ENCODE measurements at regions not wholly inside any gene's neighbourhood (a gene's known extent, or its start where the extent isn't known, plus 50 kb on each side); places are given as distances from the start of the nearest gene placed in this dataset.
A peak's percentile ranks its signal among the peaks of the same experiment; 100 is the strongest.

GRCh38 chr9:80326105-80326504, 754.3 kb downstream of the TLE4 start:
- 66 to 73% methylated on average over 3 of the region's 3 CpGs for WGBS, 2 donors
- FAIRE-seq (no peak), ATAC-seq (no peak), DNase-seq (no peak)
- Histone ChIP-seq H3K36me3 (no peaks in the 10 kb centered on the region), H3K9me3 (no peaks in the 10 kb centered on the region), H3K4me3 (no peak overlapping the region), H3K4me1 (no peaks in the 10 kb centered on the region), H3K27me3 (no peaks in the 10 kb centered on the region), H3K27ac (no peak overlapping the region)
- intact Hi-C loops (cut with DNase I): no loop called here
- TF ChIP-seq CTCF (IDR thresholded peaks at IDR 0.05): no peak

- Histone ChIP-seq H3K36me3 (no peaks in the 10 kb centered on the region), H3K4me3 (no peak overlapping the region), H3K4me1 (no peaks in the 10 kb centered on the region), H3K27ac (no peak overlapping the region), H3K27me3 (no peaks in the 10 kb centered on the region), H3K9me3 (no peaks in the 10 kb centered on the region)
- TF ChIP-seq CTCF (IDR thresholded peaks at IDR 0.05): no peak
- FAIRE-seq (peak; percentile 13), DNase-seq (no peak), ATAC-seq (no peak)
- intact Hi-C loops (cut with DNase I): no loop called here
- 42 to 55% methylated on average over 3 of the region's 3 CpGs for WGBS, 2 donors
These were observed 749.2 kb downstream of the TLE4 start for GRCh38 chr9:80320916-80321315.

GRCh38 chr9:80320480-80320879, 748.7 kb downstream of the TLE4 start:
- Histone ChIP-seq H3K9me3 (no peaks in the 10 kb centered on the region), H3K36me3 (no peaks in the 10 kb centered on the region), H3K27me3 (no peaks in the 10 kb centered on the region), H3K4me1 (no peaks in the 10 kb centered on the region), H3K27ac (no peak overlapping the region), H3K4me3 (no peak overlapping the region)
- intact Hi-C loops (cut with DNase I): no loop called here
- FAIRE-seq: no peak
- ATAC-seq: no peak
- no peak for TF ChIP-seq CTCF (IDR thresholded peaks at IDR 0.05)
- 55 to 65% methylated on average over 4 of the region's 4 CpGs for WGBS, 2 donors
- no peak for DNase-seq

GRCh38 chr9:80305136-80305535, 733.4 kb downstream of the TLE4 start:
- H3K36me3 ChIP-seq: no peaks in the 10 kb centered on the region
- H3K4me1 ChIP-seq: no peaks in the 10 kb centered on the region
- DNase-seq (no peak), FAIRE-seq (no peak), ATAC-seq (no peak)
- no peaks in the 10 kb centered on the region for H3K9me3 ChIP-seq
- WGBS, 2 donors: 83 to 89% methylated on average over 1 of the region's 1 CpG
- H3K27ac ChIP-seq: no peak overlapping the region
- H3K4me3 ChIP-seq: no peak overlapping the region
- intact Hi-C loops (cut with DNase I): no loop called here
- no peak for TF ChIP-seq CTCF (IDR thresholded peaks at IDR 0.05)
- no peaks in the 10 kb centered on the region for H3K27me3 ChIP-seq

GRCh38 chr9:80294955-80295354, 723.2 kb downstream of the TLE4 start:
- no peak overlapping the region for H3K27ac ChIP-seq
- TF ChIP-seq CTCF (IDR thresholded peaks at IDR 0.05): no peak
- 64 to 78% methylated on average over 1 of the region's 1 CpG for WGBS, 2 donors
- no peak for ATAC-seq
- FAIRE-seq: no peak
- intact Hi-C loops (cut with DNase I): no loop called here
- no peaks in the 10 kb centered on the region for H3K9me3 ChIP-seq
- H3K4me3 ChIP-seq: no peak overlapping the region
- no peaks in the 10 kb centered on the region for H3K36me3 ChIP-seq
- H3K27me3 ChIP-seq: no peaks in the 10 kb centered on the region
- H3K4me1 ChIP-seq: no peaks in the 10 kb centered on the region
- DNase-seq: no peak

Measured in pancreas (tissue), 10 donors.